GM21526 (cell line): ENCODE measurements at regions not wholly inside any gene's neighbourhood (a gene's known extent, or its start where the extent isn't known, plus 50 kb on each side); places are given as distances from the start of the nearest gene placed in this dataset.

ENCODE experiments used
- ATAC-seq: cut with Tn5 transposase; IDR thresholded peaks from one replicate; pipeline ENCODE4 v1.9.1; 2021; ENCODE audit warnings: moderate library complexity; ENCODE audit not compliant: unreplicated experiment, low FRiP score

GRCh38 chr10:111698711-111699110 is 484.9 kb downstream of the GPAM start:
- no peak for ATAC-seq

- no peak for ATAC-seq
Measured at GRCh38 chr10:111703986-111704385, 479.6 kb downstream of the GPAM start.

GRCh38 chr10:111705021-111705420 is 478.5 kb downstream of the GPAM start:
- no peak for ATAC-seq

- no peak for ATAC-seq
Measured at GRCh38 chr10:111706331-111706730, 477.2 kb downstream of the GPAM start.

GRCh38 chr10:111707076-111707475 is 476.5 kb downstream of the GPAM start:
- ATAC-seq, result no peak

- no peak for ATAC-seq
Measured at GRCh38 chr10:111709603-111710002, 474.0 kb downstream of the GPAM start.

GRCh38 chr10:111716032-111716431 is 467.5 kb downstream of the GPAM start:
- ATAC-seq, result no peak

- ATAC-seq, result no peak
Measured at GRCh38 chr10:111724121-111724520, 459.4 kb downstream of the GPAM start.

GRCh38 chr10:111725050-111725449 is 458.5 kb downstream of the GPAM start:
- no peak for ATAC-seq

GRCh38 chr10:111732166-111732785 is 451.3 kb downstream of the GPAM start:
- ATAC-seq, result no peak

- ATAC-seq, result no peak
Measured at GRCh38 chr10:111739125-111739873, 444.3 kb downstream of the GPAM start.

GRCh38 chr10:111739874-111740139 is 443.8 kb downstream of the GPAM start:
- ATAC-seq, result no peak

GRCh38 chr10:111745982-111746381 is 437.6 kb downstream of the GPAM start:
- ATAC-seq, result no peak

- no peak for ATAC-seq
Measured at GRCh38 chr10:111747751-111748150, 435.8 kb downstream of the GPAM start.

- no peak for ATAC-seq
Measured at GRCh38 chr10:111748184-111748583, 435.4 kb downstream of the GPAM start.

GRCh38 chr10:111750165-111750849 is 433.3 kb downstream of the GPAM start:
- ATAC-seq, result no peak

- peak; percentile 90 for ATAC-seq
Measured at GRCh38 chr10:111756217-111757061, 427.1 kb downstream of the GPAM start.

GRCh38 chr10:111758593-111758992 is 425.0 kb downstream of the GPAM start:
- no peak for ATAC-seq

GRCh38 chr10:111762114-111762513 is 421.5 kb downstream of the GPAM start:
- ATAC-seq, result no peak

- ATAC-seq, result no peak
Measured at GRCh38 chr10:111765216-111765615, 418.3 kb downstream of the GPAM start.

- ATAC-seq, result no peak
Measured at GRCh38 chr10:111766464-111766863, 417.1 kb downstream of the GPAM start.
